Glutamatergic neuron (in vitro differentiated cells): ENCODE measurements at regions not wholly inside any gene's neighbourhood (a gene's known extent, or its start where the extent isn't known, plus 50 kb on each side); places are given as distances from the start of the nearest gene placed in this dataset.

Experiments used
- DNase-seq: peaks from one replicate; pipeline ENCODE4 v3.0.0; 2022
- H3K27ac Mint-ChIP-seq: one replicate; pipeline ENCODE4 v1.8.0; 2020; ENCODE audit warnings: mild to moderate bottlenecking, mixed read lengths, inconsistent platforms; ENCODE audit not compliant: unreplicated experiment
- H3K27me3 Mint-ChIP-seq: one replicate; pipeline ENCODE4 v1.8.0; 2020; ENCODE audit warnings: mild to moderate bottlenecking, moderate library complexity, mixed read lengths, inconsistent platforms; ENCODE audit not compliant: unreplicated experiment
- H3K36me3 Mint-ChIP-seq: one replicate; pipeline ENCODE4 v1.8.0; 2020; ENCODE audit warnings: mild to moderate bottlenecking, mixed read lengths, inconsistent platforms; ENCODE audit not compliant: unreplicated experiment
- H3K4me1 Mint-ChIP-seq: one replicate; pipeline ENCODE4 v1.8.0; 2020; ENCODE audit warnings: mild to moderate bottlenecking, low read depth, mixed read lengths, inconsistent platforms; ENCODE audit not compliant: unreplicated experiment
- H3K4me3 Mint-ChIP-seq: one replicate; pipeline ENCODE4 v1.8.0; 2020; ENCODE audit warnings: mild to moderate bottlenecking, mixed read lengths, inconsistent platforms; ENCODE audit not compliant: unreplicated experiment
- H3K9me3 Mint-ChIP-seq: one replicate; pipeline ENCODE4 v1.8.0; 2020; ENCODE audit warnings: mild to moderate bottlenecking, moderate library complexity, mixed read lengths, inconsistent platforms; ENCODE audit not compliant: unreplicated experiment
- TF ChIP-seq, protein P1 (sequence below): fragments of 200-600 bp; sonication (generic); IDR thresholded peaks from one replicate; pipeline ENCODE4 v1.5.0; 2021; ENCODE audit not compliant: partially characterized antibody, unreplicated experiment

DNA sequence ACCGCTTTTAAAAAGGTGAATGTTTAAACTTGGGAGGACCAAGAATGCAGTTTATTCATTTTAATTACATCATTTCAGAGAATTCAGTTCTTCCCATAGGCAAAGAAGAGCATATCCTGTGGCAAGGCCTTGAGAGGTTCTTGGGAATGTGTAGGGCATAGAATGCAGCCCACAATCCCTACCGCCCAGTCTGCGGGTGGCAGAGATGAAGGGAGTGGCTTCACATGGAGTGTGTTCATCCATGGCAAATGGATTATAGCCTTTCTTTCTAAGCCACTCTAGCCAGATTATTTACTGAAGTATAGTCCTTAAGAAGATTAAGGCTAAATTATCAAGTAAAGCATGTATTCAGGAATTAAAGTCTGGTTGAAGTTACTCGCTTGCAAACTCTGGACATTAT lies 97.4 kb downstream of the TSPAN8 start:
- no peaks in the 10 kb centered on the region for H3K27me3 Mint-ChIP-seq
- DNase-seq, result no peak
- H3K36me3 Mint-ChIP-seq, result no peaks in the 10 kb centered on the region
- no peak overlapping the region for H3K27ac Mint-ChIP-seq
- H3K9me3 Mint-ChIP-seq, result no peaks in the 10 kb centered on the region
- no peak overlapping the region for H3K4me3 Mint-ChIP-seq
- no peaks in the 10 kb centered on the region for H3K4me1 Mint-ChIP-seq
- TF ChIP-seq, protein P1, sequence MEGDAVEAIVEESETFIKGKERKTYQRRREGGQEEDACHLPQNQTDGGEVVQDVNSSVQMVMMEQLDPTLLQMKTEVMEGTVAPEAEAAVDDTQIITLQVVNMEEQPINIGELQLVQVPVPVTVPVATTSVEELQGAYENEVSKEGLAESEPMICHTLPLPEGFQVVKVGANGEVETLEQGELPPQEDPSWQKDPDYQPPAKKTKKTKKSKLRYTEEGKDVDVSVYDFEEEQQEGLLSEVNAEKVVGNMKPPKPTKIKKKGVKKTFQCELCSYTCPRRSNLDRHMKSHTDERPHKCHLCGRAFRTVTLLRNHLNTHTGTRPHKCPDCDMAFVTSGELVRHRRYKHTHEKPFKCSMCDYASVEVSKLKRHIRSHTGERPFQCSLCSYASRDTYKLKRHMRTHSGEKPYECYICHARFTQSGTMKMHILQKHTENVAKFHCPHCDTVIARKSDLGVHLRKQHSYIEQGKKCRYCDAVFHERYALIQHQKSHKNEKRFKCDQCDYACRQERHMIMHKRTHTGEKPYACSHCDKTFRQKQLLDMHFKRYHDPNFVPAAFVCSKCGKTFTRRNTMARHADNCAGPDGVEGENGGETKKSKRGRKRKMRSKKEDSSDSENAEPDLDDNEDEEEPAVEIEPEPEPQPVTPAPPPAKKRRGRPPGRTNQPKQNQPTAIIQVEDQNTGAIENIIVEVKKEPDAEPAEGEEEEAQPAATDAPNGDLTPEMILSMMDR, result no peak

DNA sequence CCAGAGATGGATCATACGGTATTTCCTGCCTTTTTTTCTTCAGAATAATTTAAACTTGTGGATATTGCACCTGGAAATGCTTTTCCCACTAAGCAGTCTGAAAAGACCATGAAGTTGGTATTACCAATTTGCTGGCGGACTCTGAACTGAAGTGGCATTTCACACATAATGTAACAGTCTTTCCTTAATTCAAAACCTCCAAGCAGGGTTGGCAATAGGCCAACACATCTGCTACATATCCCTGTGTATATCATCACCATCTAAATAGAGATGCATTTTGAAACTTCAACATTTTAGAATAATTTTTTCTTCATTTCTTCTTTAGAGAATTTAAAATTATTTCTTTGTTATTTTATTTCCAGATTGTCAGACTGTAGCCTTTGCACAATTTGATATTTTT lies 100.5 kb downstream of the TSPAN8 start:
- Mint-ChIP-seq H3K9me3 (no peaks in the 10 kb centered on the region), H3K27ac (no peak overlapping the region), H3K4me3 (no peak overlapping the region), H3K4me1 (no peaks in the 10 kb centered on the region), H3K27me3 (no peaks in the 10 kb centered on the region), H3K36me3 (no peaks in the 10 kb centered on the region)
- DNase-seq, result no peak
- TF ChIP-seq, protein P1, result no peak

DNA sequence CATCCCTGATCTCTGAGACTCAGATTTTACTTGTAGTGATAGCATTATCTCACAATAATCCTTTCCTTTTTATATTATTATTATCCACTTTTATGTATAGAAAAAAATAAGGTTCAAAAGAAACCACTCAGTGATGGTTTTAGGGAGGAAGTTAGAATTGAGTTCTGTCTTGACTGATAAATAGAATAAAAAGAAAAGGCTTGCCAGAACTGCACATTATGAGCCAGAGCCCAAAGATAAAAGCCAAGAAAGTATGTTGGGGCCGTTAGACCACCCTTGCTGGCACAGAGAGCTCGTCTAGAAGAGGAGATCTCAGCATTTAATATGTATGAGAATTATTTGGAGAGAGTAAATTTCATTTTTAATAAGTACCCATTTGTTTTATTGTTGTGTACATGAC lies 103.2 kb downstream of the TSPAN8 start:
- DNase-seq, result no peak
- Mint-ChIP-seq H3K4me1 (no peaks in the 10 kb centered on the region), H3K4me3 (no peak overlapping the region), H3K27ac (no peak overlapping the region), H3K9me3 (no peaks in the 10 kb centered on the region), H3K27me3 (no peaks in the 10 kb centered on the region), H3K36me3 (no peaks in the 10 kb centered on the region)
- TF ChIP-seq, protein P1, result no peak

DNA sequence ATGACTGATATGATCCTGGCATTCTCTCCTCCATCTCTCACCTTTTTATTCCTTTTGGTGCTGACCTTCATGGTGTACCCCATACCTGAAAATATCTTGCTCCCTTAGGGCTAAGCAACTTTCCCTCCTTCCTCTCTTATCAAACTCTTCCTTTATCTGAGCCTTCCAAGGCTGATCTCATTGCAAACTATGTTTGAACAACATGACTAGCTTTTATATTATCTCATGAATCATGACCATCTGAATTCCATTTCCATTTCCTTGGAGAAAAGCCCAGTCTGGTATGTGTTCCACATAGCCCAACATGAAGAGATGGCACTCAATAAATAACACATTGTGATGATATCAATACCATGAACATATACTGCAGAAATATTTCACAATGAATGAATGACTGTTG lies 111.6 kb downstream of the TSPAN8 start:
- no peaks in the 10 kb centered on the region for H3K27me3 Mint-ChIP-seq
- no peak overlapping the region for H3K27ac Mint-ChIP-seq
- H3K4me3 Mint-ChIP-seq, result no peak overlapping the region
- H3K4me1 Mint-ChIP-seq, result no peaks in the 10 kb centered on the region
- no peaks in the 10 kb centered on the region for H3K9me3 Mint-ChIP-seq
- TF ChIP-seq, protein P1, result no peak
- no peak for DNase-seq
- no peaks in the 10 kb centered on the region for H3K36me3 Mint-ChIP-seq

DNA sequence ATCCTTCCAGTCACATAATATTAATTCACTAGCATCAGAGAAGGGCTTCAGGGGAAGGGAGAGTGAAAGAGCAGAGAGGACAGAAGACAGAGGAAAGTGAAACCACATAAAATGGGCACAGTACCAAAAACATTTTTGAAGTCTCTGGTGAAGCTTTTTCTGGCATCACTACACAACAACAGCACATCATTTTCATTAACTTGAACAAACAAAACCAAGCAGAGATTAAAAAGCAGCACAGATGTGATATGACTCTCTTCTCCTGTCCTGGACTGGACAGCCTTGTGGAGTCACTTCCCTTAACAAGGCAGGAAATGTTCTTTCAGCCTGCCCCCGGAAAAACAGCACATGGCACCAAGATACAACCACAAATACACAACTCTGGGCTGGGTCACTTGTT lies 112.0 kb downstream of the TSPAN8 start:
- no peaks in the 10 kb centered on the region for H3K27me3 Mint-ChIP-seq
- no peak overlapping the region for H3K4me3 Mint-ChIP-seq
- no peaks in the 10 kb centered on the region for H3K9me3 Mint-ChIP-seq
- TF ChIP-seq, protein P1, result no peak
- DNase-seq, result no peak
- no peak overlapping the region for H3K27ac Mint-ChIP-seq
- no peaks in the 10 kb centered on the region for H3K36me3 Mint-ChIP-seq
- no peaks in the 10 kb centered on the region for H3K4me1 Mint-ChIP-seq
